Testis (tissue), 2 donors: ENCODE measurements at regions not wholly inside any gene's neighbourhood (a gene's known extent, or its start where the extent isn't known, plus 50 kb on each side); places are given as distances from the start of the nearest gene placed in this dataset.
"Not testable (repeated sequence)": the region's sequence is repeated elsewhere in the genome, so short reads cannot be mapped to it uniquely, and the experiment has no call there.

Experiments
- DNase-seq: peaks from one replicate; pipeline ENCODE4 v3.0.0-alpha.2; 2019
- H3K27ac ChIP-seq, 2 donors: fragments of 200-600 bp; sonication (generic); one replicate each; pipeline ENCODE4 v1.5.1; 2019
- H3K27me3 ChIP-seq: fragments of 200-600 bp; sonication (generic); one replicate; pipeline ENCODE4 v1.5.1; 2019
- H3K36me3 ChIP-seq: fragments of 200-600 bp; sonication (generic); one replicate; pipeline ENCODE4 v1.5.1; 2017; ENCODE audit warnings: low read depth; ENCODE audit errors: missing control alignments
- H3K4me1 ChIP-seq: fragments of 200-600 bp; sonication (generic); one replicate; pipeline ENCODE4 v1.5.1; 2019
- H3K4me3 ChIP-seq, 2 donors: fragments of 200-600 bp; sonication (generic); one replicate each; pipeline ENCODE4 v1.5.1; 2017 to 2019
- H3K9me3 ChIP-seq: fragments of 200-600 bp; sonication (generic); one replicate; pipeline ENCODE4 v1.5.1; 2017
- POLR2A ChIP-seq: fragments of 450-650 bp; IDR thresholded peaks from one replicate; pipeline ENCODE4 v1.6.1; 2017; ENCODE audit warnings: antibody characterized with exemption, mild to moderate bottlenecking, moderate library complexity
- WGBS, 2 donors: methylation state at CpG; one replicate each; pipeline ENCODE4 v1.1.5; 2018; 5-methylcytosine and 5-hydroxymethylcytosine counted together
- intact Hi-C: fragments of 100-400 bp; cut with DNase I; formaldehyde crosslinking; loops from one replicate; pipeline ENCODE4 v1.15.1; 2023; ENCODE audit warnings: low total_unique reads
- TF ChIP-seq, protein P1 (sequence below), 3 experiments: fragments of 450-650 bp in 2 of 3; fragments of 200-600 bp in 1 of 3; sonication (generic) in 1 of 3; IDR thresholded peaks; one replicate each; pipeline ENCODE4 v1.5.1; 2016 to 2019; ENCODE audit warnings: antibody characterized with exemption in 3 of 3, mild to moderate bottlenecking in 2 of 3, moderate library complexity in 1 of 3

DNA sequence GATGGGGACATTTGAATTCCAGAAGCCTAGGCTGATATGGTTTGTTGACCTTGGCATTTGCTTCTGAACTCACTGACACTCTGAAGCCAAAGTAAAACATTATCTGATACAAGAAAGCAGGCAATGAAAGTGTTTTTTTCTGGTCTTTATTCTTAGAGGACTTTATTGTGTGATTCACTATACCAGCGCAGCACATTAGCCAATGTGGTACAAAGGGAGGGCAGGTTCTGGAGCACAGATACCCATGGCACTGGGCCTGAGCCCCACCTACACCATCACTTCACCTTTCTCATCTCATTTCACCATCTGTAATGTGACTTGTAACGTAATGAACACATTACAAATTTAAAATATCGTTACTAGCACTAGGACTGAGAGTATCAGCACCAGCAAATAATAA lies 89.7 kb upstream of the ZNF366 start:
- TF ChIP-seq, protein P1, sequence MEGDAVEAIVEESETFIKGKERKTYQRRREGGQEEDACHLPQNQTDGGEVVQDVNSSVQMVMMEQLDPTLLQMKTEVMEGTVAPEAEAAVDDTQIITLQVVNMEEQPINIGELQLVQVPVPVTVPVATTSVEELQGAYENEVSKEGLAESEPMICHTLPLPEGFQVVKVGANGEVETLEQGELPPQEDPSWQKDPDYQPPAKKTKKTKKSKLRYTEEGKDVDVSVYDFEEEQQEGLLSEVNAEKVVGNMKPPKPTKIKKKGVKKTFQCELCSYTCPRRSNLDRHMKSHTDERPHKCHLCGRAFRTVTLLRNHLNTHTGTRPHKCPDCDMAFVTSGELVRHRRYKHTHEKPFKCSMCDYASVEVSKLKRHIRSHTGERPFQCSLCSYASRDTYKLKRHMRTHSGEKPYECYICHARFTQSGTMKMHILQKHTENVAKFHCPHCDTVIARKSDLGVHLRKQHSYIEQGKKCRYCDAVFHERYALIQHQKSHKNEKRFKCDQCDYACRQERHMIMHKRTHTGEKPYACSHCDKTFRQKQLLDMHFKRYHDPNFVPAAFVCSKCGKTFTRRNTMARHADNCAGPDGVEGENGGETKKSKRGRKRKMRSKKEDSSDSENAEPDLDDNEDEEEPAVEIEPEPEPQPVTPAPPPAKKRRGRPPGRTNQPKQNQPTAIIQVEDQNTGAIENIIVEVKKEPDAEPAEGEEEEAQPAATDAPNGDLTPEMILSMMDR (IDR thresholded peaks at IDR 0.05) = no peak
- no peak for TF ChIP-seq POLR2A
- Histone ChIP-seq H3K27ac (no peak overlapping the region), H3K9me3 (no peaks in the 10 kb centered on the region), H3K4me3 (no peak overlapping the region), H3K36me3 (no peaks in the 10 kb centered on the region), H3K4me1 (peaks cover 19% of the 10 kb centered on the region), H3K27me3 (no peaks in the 10 kb centered on the region)
- intact Hi-C loops = no loop called here
- DNase-seq = no peak
- WGBS, 2 donors = 71 to 79% methylated on average over 3 of the region's 3 CpGs

DNA sequence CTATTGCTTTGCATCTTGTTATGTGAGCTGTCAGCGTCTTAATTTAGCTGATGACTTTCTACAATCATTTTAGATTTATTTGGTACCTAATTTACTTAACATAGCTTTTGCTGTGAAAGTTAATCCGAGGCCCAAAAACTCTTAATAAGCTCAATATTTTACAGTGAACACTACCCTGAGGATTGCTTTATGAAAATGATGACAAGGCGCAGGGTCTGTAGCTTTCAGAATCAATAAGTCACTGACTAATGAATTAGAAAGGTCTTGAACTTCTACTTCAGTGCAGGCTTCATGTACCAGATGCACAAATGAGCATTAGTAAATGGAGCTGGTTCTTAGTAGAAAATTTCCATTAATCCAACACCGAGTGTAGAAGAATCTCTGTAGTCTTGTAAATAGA lies 81.4 kb upstream of the ZNF366 start:
- Histone ChIP-seq H3K27ac (no peak overlapping the region), H3K27me3 (no peaks in the 10 kb centered on the region), H3K4me3 (no peak overlapping the region), H3K36me3 (no peaks in the 10 kb centered on the region), H3K4me1 (peaks cover 8% of the 10 kb centered on the region), H3K9me3 (no peaks in the 10 kb centered on the region)
- intact Hi-C loops = no loop called here
- WGBS, 2 donors = 92 to 93% methylated on average over 4 of the region's 4 CpGs
- TF ChIP-seq, protein P1 (IDR thresholded peaks at IDR 0.05) = no peak
- no peak for TF ChIP-seq POLR2A
- DNase-seq = no peak

DNA sequence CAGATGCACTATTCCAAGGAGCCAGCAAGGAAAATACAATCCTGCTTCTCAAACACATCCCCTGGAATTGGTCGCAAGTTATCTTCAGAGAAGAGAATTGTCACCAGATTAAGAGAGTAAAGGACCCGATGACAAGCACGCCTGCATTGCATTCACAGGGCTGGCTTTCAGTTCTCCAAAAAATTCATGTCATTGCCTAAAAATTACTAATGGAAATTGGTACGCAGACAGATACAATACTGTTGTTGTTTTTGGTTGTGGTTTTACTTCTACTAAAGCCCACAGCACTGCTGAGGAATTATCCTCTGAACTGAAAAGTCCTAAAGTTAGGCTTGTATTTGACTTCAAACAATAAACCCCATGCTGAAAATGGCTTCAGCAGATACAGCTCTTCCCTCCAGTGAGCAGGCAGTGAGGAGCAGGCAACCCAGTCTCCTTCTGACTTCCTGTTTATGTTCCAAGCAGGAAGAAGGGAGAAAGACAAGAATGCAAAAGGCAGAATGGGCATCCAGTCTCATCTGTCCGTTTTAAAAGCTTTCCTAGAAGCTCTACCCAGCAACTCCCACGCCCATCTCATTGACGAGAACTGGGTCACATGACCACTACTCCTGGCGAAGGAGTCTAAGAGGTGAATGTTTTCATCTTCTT lies 80.6 kb upstream of the ZNF366 start:
- Histone ChIP-seq H3K9me3 (no peaks in the 10 kb centered on the region), H3K4me1 (peaks cover 8% of the 10 kb centered on the region), H3K36me3 (no peaks in the 10 kb centered on the region), H3K4me3 (no peak overlapping the region), H3K27ac (no peak overlapping the region), H3K27me3 (no peaks in the 10 kb centered on the region)
- TF ChIP-seq, protein P1 (IDR thresholded peaks at IDR 0.05) = no peak
- TF ChIP-seq POLR2A = no peak
- no peak for DNase-seq
- WGBS, 2 donors = 79 to 82% methylated on average over 8 of the region's 8 CpGs
- intact Hi-C loops = no loop called here

DNA sequence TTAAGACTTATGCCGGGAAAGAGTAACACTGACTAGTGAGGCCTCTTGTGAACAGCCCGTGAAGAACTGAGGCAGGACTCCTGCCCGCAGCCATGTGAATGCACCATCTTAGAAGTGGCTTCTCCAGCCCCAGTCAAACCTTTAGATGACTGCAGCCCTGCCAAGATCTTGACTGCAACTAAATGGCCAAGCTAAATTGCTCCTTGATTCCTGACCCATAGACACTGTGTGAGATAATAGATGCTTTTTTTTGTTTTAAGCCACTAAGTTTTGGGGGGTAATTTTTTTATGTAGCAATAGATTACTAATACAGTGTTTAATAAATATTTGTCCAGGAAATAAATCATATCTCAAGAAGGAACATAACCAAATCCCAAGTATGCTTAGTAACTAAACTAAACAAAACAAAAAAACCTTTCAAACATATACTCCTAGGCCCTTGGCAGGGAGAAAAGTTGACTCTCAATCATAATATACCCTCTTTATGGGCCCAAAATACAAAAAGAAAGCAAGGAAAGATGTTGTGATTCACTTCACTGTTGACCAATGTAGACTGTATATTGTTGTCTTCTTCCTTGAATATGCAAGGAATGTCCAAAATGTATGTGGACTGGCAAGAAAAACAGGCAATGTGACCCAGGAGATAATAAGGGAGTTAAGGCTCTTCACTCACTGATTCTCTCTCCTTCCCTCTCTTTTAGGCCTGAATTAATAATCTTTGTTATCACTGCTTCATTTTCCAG lies 79.7 kb upstream of the ZNF366 start:
- intact Hi-C loops = no loop called here
- TF ChIP-seq, protein P1 (IDR thresholded peaks at IDR 0.05) = no peak

DNA sequence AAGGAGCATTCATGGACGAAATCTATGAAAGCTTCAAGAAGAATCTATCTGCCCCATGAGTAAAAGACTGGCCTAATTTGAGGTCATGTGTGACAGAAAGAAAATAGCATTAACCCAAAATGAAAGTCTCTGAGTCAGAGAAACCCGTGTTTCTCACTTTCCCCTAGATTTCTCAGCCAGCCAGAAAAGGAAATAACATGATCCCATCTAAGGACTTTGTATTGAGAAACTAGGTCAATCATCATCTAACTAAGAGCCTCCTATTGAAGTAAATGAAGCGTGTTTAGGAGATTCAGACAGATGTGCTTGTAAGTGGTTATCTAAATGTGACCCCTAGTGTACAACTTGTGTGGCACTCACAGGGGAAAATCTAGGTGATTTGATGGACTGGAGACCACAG lies 77.3 kb upstream of the ZNF366 start:
- TF ChIP-seq POLR2A = no peak
- TF ChIP-seq, protein P1 (IDR thresholded peaks at IDR 0.05) = no peak
- Histone ChIP-seq H3K36me3 (no peaks in the 10 kb centered on the region), H3K27me3 (no peaks in the 10 kb centered on the region), H3K27ac (no peak overlapping the region), H3K4me1 (peaks cover 8% of the 10 kb centered on the region), H3K4me3 (no peak overlapping the region), H3K9me3 (no peaks in the 10 kb centered on the region)
- intact Hi-C loops = no loop called here
- no peak for DNase-seq
- 54 to 70% methylated on average over 3 of the region's 3 CpGs for WGBS, 2 donors

More for the DNA sequence above, 79.7 kb upstream of the ZNF366 start:
- Histone ChIP-seq H3K4me3 (no peak overlapping the region), H3K9me3 (no peaks in the 10 kb centered on the region), H3K27ac (no peak overlapping the region), H3K4me1 (peaks cover 8% of the 10 kb centered on the region), H3K27me3 (no peaks in the 10 kb centered on the region), H3K36me3 (no peaks in the 10 kb centered on the region)
- DNase-seq = no peak
- 94 to 100% methylated on average over 3 of the region's 3 CpGs for WGBS, 2 donors

DNA sequence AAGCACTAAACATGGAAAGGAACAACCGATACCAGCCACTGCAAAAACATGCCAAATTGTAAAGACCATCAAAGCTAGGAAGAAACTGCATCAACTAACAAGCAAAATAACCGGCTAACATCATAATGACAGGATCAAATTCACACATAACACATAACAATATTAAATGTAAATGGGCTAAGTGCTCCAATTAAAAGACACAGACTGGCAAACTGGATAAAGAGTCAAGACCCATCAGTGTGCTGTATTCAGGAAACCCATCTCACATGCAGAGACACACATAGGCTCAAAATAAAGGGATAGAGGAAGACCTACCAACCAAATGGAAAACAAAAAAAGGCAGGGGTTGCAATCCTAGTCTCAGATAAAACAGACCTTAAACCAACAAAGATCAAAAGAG lies 72.1 kb upstream of the ZNF366 start:
- H3K4me3 ChIP-seq, H3K36me3 ChIP-seq, H3K27ac ChIP-seq, DNase-seq, H3K27me3 ChIP-seq, H3K9me3 ChIP-seq, H3K4me1 ChIP-seq, intact Hi-C loops: not testable (repeated sequence)
- WGBS, 2 donors = 94 to 98% methylated on average over 2 of the region's 2 CpGs
